Right cardiac atrium (tissue), 5 donors: ENCODE measurements at regions not wholly inside any gene's neighbourhood (a gene's known extent, or its start where the extent isn't known, plus 50 kb on each side); places are given as distances from the start of the nearest gene placed in this dataset.
"Not testable (repeated sequence)": the region's sequence is repeated elsewhere in the genome, so short reads cannot be mapped to it uniquely, and the experiment has no call there.

Experiments used
- ATAC-seq, 2 donors: fragments of 200-7000 bp; cut with Tn5 transposase; one replicate each; pipeline versions ENCODE4 v1.8.0 to v1.9.1; 2020; ENCODE audit warnings: moderate library complexity in 2 of 2, mild to moderate bottlenecking in 1 of 2
- DNase-seq, 3 donors: peaks; one replicate each; pipeline ENCODE4 v3.0.0-alpha.2; 2020
- H3K27ac ChIP-seq: one replicate; pipeline ENCODE4 v1.5.1; 2013; ENCODE audit warnings: mild to moderate bottlenecking, low read length, control low read depth, moderate library complexity
- H3K27me3 ChIP-seq: one replicate; pipeline ENCODE4 v1.6.1; 2013; ENCODE audit not compliant: control insufficient read depth, insufficient read depth
- H3K4me1 ChIP-seq: one replicate; pipeline ENCODE4 v1.6.1; 2013; ENCODE audit warnings: low read length; ENCODE audit not compliant: control insufficient read depth, insufficient read depth
- H3K4me3 ChIP-seq: one replicate; pipeline ENCODE4 v1.5.1; 2013; ENCODE audit warnings: low read length, control low read depth
- H3K9me3 ChIP-seq: one replicate; pipeline ENCODE4 v1.6.1; 2013; ENCODE audit warnings: low read length; ENCODE audit not compliant: control insufficient read depth
- WGBS: extraction: QIAGEN DNeasy Blood & Tissue Kit; methylation state at CpG from one replicate; pipeline ENCODE4 v1.1.7; 2013; 5-methylcytosine and 5-hydroxymethylcytosine counted together
- intact Hi-C, 4 donors: fragments of 100-400 bp; cut with DNase I; formaldehyde crosslinking; loops; one replicate each; pipeline versions ENCODE4 v1.11.0 to v1.14.0; 2022 to 2023
- donor health status: healthy with polysubstance abuse.
- donor health status: DM: no; HTN: yes; CAD: no.
- donor health status: DM: no; HTN: no; CAD: no.
- donor health status: DM: no; HTN: yes; CAD: no; lungs with severe emphysema.
- donor health status: DM: yes; HTN: yes; CAD: no.

DNA sequence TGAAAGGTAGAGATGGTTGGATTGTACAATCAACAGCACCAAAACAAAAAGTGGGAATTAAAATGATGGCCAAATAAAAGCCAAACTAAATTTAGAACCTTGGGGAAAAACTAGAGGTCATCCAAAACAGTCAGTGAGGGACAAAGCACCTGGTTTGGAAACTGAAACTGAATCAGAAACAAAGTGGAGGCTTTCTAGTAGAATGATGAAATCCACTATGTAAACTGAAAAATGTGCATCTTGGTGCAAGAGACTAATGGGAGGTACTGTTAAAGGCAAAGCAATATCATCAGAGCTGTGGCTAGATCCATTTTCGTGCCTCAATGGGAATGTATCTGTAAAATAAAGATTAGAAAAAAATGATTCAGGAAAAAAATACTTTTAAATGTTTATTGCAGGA lies 380.0 kb upstream of the GJE1 start:
- ATAC-seq = no peak
- intact Hi-C loops = no loop called here
- DNase-seq = no peak
- Histone ChIP-seq H3K4me3 (no peak overlapping the region), H3K27ac (no peak overlapping the region), H3K27me3 (no peaks in the 10 kb centered on the region), H3K4me1 (no peaks in the 10 kb centered on the region), H3K9me3 (no peaks in the 10 kb centered on the region)
- WGBS = 72% methylated on average over 1 of the region's 1 CpG

DNA sequence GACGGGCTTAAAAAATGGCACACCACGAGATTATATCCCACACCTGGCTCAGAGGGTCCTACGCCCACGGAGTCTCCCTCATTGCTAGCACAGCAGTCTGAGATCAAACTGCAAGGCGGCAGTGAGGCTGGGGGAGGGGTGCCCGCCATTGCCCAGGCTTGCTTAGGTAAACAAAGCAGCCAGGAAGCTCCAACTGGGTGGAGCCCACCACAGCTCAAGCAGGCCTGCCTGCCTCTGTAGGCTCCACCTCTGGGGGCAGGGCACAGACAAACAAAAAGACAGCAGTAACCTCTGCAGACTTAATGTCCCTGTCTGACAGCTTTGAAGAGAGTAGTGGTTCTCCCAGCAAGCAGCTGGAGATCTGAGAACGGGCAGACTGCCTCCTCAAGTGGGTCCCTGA lies 386.4 kb upstream of the GJE1 start:
- H3K27ac ChIP-seq, H3K27me3 ChIP-seq, H3K9me3 ChIP-seq, DNase-seq, ATAC-seq, intact Hi-C loops, H3K4me3 ChIP-seq, H3K4me1 ChIP-seq: not testable (repeated sequence)
- 82% methylated on average over 7 of the region's 7 CpGs for WGBS

DNA sequence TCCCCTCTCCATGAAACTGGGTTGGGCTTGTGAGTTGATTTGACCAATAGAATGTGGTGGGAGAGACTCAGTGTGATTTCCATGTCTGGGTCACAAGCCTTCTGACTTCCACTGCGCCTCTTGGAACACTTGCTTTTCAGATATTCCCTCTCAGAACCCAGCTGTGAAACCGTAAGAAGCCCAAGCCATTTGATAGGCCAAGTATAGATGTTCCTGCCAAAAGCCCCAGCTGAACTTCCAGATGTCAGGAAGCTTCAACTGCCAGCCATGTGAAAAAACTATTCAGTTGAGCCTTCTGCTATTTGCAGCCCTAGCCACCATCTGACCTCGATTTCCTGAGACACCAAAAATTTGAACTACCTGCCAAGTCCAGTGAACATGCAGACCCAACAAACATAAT lies 387.8 kb upstream of the GJE1 start:
- WGBS = 24% methylated on average over 3 of the region's 3 CpGs
- no peak for ATAC-seq
- no peak overlapping the region for H3K4me3 ChIP-seq
- H3K27ac ChIP-seq = no peak overlapping the region
- H3K27me3 ChIP-seq = no peaks in the 10 kb centered on the region
- intact Hi-C loops = no loop called here
- no peaks in the 10 kb centered on the region for H3K9me3 ChIP-seq
- peak in 1 of 3 donors; percentile 21 for DNase-seq
- no peaks in the 10 kb centered on the region for H3K4me1 ChIP-seq

DNA sequence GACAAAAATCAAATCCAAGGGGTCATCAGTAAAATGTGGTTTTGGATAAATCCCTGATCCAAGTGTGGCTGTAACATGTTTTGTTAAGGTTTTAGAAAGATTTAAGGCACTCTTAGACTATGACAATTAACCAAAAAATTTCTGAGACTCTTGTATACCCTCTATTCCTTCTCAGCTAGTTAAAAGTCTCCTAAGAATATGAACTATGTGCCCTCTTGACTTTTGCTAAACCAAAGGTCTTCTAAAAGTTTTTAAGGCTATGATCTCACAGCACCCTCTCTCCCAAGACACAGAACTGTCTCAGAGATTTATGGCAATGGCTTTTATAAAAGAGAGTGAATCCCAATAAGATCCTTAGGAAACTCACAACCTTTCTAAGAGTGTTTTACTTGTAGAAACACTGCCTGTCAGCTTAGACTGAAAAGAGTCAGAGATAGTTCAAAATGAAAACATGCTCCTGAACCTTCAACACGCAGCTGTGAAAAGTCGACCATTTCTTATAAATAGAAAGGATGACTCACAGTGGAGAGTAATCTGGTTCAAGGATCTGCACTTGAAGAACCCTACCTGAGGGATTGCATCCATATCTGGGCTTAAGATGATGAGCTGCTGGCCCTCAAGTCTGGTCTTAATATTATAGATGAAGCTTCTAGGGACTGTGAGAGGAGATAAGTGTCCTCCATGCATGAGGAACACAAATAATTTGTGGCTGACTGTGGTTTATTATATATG lies 388.4 kb upstream of the GJE1 start:
- DNase-seq = no peak
- no peak overlapping the region for H3K4me3 ChIP-seq
- H3K9me3 ChIP-seq = no peaks in the 10 kb centered on the region
- intact Hi-C loops = no loop called here
- WGBS = 73% methylated on average over 2 of the region's 2 CpGs
- ATAC-seq = no peak
- H3K27me3 ChIP-seq = no peaks in the 10 kb centered on the region
- H3K4me1 ChIP-seq = no peaks in the 10 kb centered on the region
- H3K27ac ChIP-seq = no peak overlapping the region

DNA sequence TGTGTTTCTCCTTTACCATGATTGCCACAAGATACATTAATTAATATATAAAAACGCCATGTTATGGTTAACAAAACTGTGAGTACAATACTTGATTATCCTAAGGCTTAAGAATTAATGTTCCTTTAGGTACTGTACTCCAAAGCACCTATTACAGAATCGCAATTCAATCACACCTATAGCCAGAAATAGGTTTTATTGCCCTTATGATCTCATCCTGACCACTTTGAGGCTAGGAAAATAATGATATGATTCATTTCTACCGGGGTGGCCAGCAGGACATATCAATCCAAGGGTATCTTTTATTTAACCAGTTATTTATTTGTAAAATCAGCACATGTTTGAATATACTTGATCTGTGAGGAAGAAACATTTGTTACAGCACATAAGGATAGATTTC lies 396.6 kb upstream of the GJE1 start:
- WGBS = 69% methylated on average over 3 of the region's 3 CpGs
- DNase-seq (no peak), ATAC-seq (no peak)
- no peaks in the 10 kb centered on the region for H3K4me1 ChIP-seq
- no peak overlapping the region for H3K4me3 ChIP-seq
- intact Hi-C loops = no loop called here
- no peaks in the 10 kb centered on the region for H3K9me3 ChIP-seq
- H3K27me3 ChIP-seq = no peaks in the 10 kb centered on the region
- no peak overlapping the region for H3K27ac ChIP-seq

DNA sequence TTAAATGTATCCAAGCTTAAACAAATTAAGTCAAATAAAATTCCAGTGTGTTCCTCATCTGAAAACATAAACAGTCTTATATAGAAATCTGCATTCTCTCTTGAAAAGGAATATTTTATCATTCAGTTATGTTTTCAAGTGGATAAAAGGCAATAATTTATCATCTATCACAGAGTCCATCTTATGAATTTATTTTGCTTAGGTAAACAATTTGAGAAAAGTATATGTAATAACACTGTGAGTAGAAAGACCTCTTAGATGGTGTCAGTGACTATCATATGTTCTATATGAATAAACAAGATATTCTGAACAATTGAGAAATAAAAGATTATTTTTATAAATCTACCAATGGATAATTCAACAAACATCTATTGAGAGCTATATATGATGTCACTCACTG lies 397.6 kb upstream of the GJE1 start:
- DNase-seq (no peak), ATAC-seq (no peak)
- intact Hi-C loops = no loop called here
- no peaks in the 10 kb centered on the region for H3K27me3 ChIP-seq
- H3K27ac ChIP-seq = no peak overlapping the region
- no peak overlapping the region for H3K4me3 ChIP-seq
- H3K4me1 ChIP-seq = no peaks in the 10 kb centered on the region
- no peaks in the 10 kb centered on the region for H3K9me3 ChIP-seq

DNA sequence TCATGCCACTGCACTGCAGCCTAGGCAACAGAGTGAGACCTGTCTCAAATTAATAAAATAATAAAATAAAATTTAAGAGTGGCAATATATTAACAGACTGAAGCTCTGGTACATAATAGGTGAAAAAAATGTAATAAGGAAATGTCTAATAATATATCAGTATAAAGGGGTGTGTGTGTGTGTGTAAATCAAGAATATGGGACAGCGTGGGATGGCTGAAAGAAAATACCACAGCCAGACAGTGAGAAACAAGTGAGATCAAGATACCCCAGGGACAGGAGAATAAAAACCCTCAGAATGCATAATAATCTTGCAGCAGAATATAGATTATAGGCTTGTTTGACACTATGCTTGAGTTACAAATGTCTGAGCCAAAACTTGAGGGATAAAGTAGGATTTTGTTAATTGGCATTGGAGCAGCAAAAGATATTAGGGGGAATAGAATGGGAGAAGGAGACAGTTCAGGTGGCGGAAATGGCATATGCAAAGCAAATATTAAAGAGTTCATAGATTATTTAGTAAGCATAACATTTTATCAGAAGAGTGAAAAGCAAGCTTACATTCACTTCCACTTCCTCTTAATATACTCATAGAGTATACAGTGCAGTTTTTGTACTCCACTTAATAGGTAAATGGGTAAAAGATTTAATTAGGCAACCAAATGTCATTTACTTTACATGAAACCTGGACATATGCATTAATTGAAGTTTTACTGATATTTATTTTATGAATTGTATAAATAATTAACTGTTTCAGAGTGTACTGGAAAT lies 398.5 kb upstream of the GJE1 start:
- intact Hi-C loops = no loop called here
- Histone ChIP-seq H3K4me3 (no peak overlapping the region), H3K27me3 (no peaks in the 10 kb centered on the region), H3K27ac (no peak overlapping the region), H3K9me3 (no peaks in the 10 kb centered on the region), H3K4me1 (no peaks in the 10 kb centered on the region)
- DNase-seq (no peak), ATAC-seq (no peak)
- 83% methylated on average over 2 of the region's 2 CpGs for WGBS

DNA sequence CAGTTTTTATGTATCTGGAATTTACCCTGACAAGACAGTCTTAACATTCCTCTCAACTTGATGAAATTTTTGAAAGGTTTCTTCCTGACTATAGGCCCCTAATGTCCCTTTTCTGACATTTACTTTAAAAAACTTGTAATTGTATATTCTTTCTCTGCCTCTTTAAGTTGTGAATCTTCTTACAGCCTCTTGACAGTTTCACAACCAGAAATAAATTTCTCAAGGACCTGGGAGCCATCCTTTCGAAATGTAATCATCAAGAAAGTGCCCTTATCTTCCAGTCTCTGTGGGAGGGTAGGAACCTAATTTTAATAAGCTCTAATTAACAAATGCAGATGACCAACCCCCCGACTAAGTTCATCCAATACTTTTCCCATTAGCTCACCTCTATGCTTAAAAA lies 403.6 kb upstream of the GJE1 start:
- ATAC-seq (no peak), DNase-seq (no peak)
- WGBS = 66% methylated on average over 2 of the region's 2 CpGs
- Histone ChIP-seq H3K27me3 (no peaks in the 10 kb centered on the region), H3K27ac (no peak overlapping the region), H3K4me3 (no peak overlapping the region), H3K9me3 (no peaks in the 10 kb centered on the region), H3K4me1 (no peaks in the 10 kb centered on the region)
- intact Hi-C loops = no loop called here

DNA sequence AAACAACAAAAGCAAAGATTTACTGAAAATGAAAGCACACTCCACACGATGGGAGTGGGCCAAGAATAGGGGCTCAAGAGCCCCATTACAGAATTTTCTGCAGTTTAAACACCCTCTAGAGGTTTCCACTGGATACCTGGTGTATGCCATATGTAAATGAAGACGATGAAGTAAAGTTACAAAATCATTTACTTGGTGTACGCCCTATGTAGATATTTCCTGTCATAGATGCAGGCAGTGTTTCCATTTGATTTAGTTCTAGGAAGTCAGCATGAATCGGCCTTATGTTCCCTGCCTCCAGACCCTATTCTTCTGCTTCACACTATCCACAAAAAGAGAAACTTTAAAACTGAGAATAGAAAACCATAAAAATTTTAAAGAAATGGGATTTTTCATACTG lies 404.4 kb upstream of the GJE1 start:
- Histone ChIP-seq H3K27ac (no peak overlapping the region), H3K4me1 (no peaks in the 10 kb centered on the region), H3K27me3 (no peaks in the 10 kb centered on the region), H3K9me3 (no peaks in the 10 kb centered on the region), H3K4me3 (no peak overlapping the region)
- DNase-seq (no peak), ATAC-seq (no peak)
- WGBS = 62% methylated on average over 4 of the region's 4 CpGs
- intact Hi-C loops = no loop called here

DNA sequence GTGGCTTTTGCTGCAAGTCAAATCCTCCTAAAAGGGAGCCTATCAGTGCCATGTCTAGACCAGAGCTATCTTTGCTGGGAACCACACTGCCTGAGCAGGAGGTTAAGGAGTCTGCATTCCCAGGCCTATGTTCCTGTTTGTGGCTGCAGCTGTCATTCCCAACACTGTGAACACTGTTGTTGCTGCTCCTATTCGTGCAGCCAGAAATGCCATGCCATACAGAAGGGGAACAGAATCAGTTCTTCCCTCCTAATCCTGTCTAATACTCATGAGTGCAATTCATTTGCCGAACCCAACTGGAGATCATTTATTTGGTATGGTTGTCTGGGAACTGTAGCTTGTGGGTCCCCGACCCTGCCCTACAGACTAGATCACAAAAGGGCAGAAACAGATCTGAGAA lies 406.5 kb upstream of the GJE1 start:
- Histone ChIP-seq H3K4me3 (no peak overlapping the region), H3K27me3 (no peaks in the 10 kb centered on the region), H3K9me3 (no peaks in the 10 kb centered on the region), H3K4me1 (no peaks in the 10 kb centered on the region), H3K27ac (no peak overlapping the region)
- 63% methylated on average over 3 of the region's 3 CpGs for WGBS
- no peak for ATAC-seq
- DNase-seq = no peak
- intact Hi-C loops = no loop called here

DNA sequence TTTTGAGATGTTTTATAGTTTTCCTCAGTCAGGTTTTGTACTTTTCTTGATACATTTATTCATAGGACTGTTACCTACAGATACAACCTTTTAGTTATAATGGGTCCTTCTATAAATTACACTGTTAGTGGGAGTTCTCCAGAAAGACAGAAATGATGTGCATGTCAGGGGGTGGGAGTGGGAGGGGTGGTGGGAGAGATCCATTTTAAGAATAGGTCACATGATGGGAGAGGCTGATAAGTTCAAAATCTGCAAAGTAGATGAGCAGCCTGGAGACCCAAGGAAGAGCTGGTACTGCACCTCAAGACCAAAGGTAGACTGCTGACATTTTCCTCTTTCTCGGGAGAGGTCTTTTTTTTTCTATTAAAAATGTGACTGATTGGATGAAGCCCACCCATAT lies 408.0 kb upstream of the GJE1 start:
- Histone ChIP-seq H3K27me3 (no peaks in the 10 kb centered on the region), H3K4me1 (no peaks in the 10 kb centered on the region), H3K9me3 (no peaks in the 10 kb centered on the region), H3K27ac (no peak overlapping the region), H3K4me3 (no peak overlapping the region)
- DNase-seq = no peak
- WGBS = 88% methylated on average over 1 of the region's 1 CpG
- intact Hi-C loops = no loop called here
- no peak for ATAC-seq
